A673 (cell line): ENCODE measurements at regions not wholly inside any gene's neighbourhood (a gene's known extent, or its start where the extent isn't known, plus 50 kb on each side); places are given as distances from the start of the nearest gene placed in this dataset.

Source experiments
- BruUV-seq: library from RNA; stranded (reverse); fragments of 400-500 nt; replicated peaks from 2 replicates; lab custom pipeline; 2021; lab: Mats Ljungman, UMichigan
- CTCF ChIA-PET: fragments of 300-600 bp; sonication (Branson Sonifier 250); formaldehyde crosslinking; loops from one replicate; lab custom pipeline; 2022; ENCODE audit warnings: antibody characterized with exemption; lab: Charles Lee
- POLR2A ChIA-PET: fragments of 300-600 bp; sonication (Branson Sonifier 250); formaldehyde crosslinking; loops from one replicate; lab custom pipeline; 2022; ENCODE audit warnings: antibody characterized with exemption; ENCODE audit not compliant: low non-redundant PET; lab: Charles Lee
- DNase-seq: peaks from one replicate; pipeline ENCODE4 v3.0.0-alpha.2; 2015; ENCODE audit warnings: low spot score
- H3K27ac ChIP-seq: fragments of 200-600 bp; sonication (generic); 2 replicates; pipeline ENCODE4 v1.5.1; 2016; ENCODE audit warnings: mixed run types, low read depth, mild to moderate bottlenecking, mixed read lengths, antibody characterized with exemption, low read length; ENCODE audit not compliant: poor library complexity, severe bottlenecking
- H3K27me3 ChIP-seq: fragments of 200-600 bp; sonication (generic); replicated peaks from 2 replicates; pipeline ENCODE4 v1.6.1; 2017; ENCODE audit warnings: mixed run types, low read depth, mild to moderate bottlenecking, mixed read lengths, antibody characterized with exemption, low read length; ENCODE audit not compliant: insufficient read depth, poor library complexity
- H3K36me3 ChIP-seq: fragments of 200-600 bp; sonication (generic); 2 replicates; pipeline ENCODE4 v1.6.1; 2016; ENCODE audit warnings: mixed run types, mild to moderate bottlenecking, mixed read lengths, antibody characterized with exemption, low read length; ENCODE audit not compliant: insufficient read depth, poor library complexity, severe bottlenecking
- H3K4me1 ChIP-seq: fragments of 200-600 bp; sonication (generic); 2 replicates; pipeline ENCODE4 v1.6.1; 2017; ENCODE audit warnings: mixed run types, mild to moderate bottlenecking, mixed read lengths, antibody characterized with exemption, low read length; ENCODE audit not compliant: insufficient read depth, poor library complexity, severe bottlenecking
- H3K4me3 ChIP-seq: fragments of 200-600 bp; sonication (generic); 2 replicates; pipeline ENCODE4 v1.5.1; 2016; ENCODE audit warnings: low read depth, mixed run types, mild to moderate bottlenecking, mixed read lengths, low read length; ENCODE audit not compliant: poor library complexity, severe bottlenecking
- H3K9me3 ChIP-seq: fragments of 200-600 bp; sonication (generic); 2 replicates; pipeline ENCODE4 v1.6.1; 2016; ENCODE audit warnings: mixed run types, low read depth, mild to moderate bottlenecking, mixed read lengths, antibody characterized with exemption, low read length; ENCODE audit not compliant: poor library complexity, severe bottlenecking
- EZH2 ChIP-seq: fragments of 200-600 bp; sonication (generic); IDR thresholded peaks from 2 replicates; pipeline ENCODE4 v1.6.1; 2017; ENCODE audit warnings: borderline replicate concordance, low read depth, mild to moderate bottlenecking, mixed read lengths, antibody characterized with exemption, low read length; ENCODE audit not compliant: poor library complexity, severe bottlenecking
- intact Hi-C: fragments of 100-400 bp; cut with micrococcal nuclease; formaldehyde crosslinking; loops from one replicate; pipeline ENCODE4 v1.10.0; 2022; ENCODE audit not compliant: unreplicated experiment
- TF ChIP-seq, protein P1 (sequence below): fragments of 300-800, 200-600 bp; sonication (generic); conservative IDR thresholded peaks from 2 replicates; pipeline ENCODE4 v1.5.1; 2017; ENCODE audit warnings: low read depth, mild to moderate bottlenecking, antibody characterized with exemption, low read length, moderate library complexity, mixed read lengths

DNA sequence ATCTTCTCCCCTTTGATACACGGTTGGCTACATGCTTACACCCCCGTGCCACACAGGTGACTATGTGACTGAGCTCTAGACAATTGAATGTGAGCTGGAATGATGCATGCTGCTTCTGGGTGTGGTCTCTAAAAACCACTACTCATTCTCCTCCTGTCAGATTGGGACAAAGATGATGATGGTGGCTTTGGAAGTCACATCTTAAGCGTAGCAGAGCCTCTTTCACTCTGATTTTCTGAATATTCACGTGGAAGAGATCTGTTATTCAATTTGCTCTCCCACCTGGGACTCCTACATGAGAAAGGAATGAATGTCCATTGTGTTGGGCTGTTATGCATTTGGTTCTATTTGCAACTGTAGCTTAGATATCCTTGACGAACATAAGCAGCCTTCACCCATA lies 763.6 kb upstream of the EEF2KMT start:
- intact Hi-C loops, result no loop called here
- no peaks in the 10 kb centered on the region for H3K4me1 ChIP-seq
- DNase-seq, result no peak
- no peak overlapping the region for H3K27ac ChIP-seq
- H3K9me3 ChIP-seq, result peaks cover 3% of the 10 kb centered on the region
- CTCF ChIA-PET, result no interaction called here
- no peak overlapping the region for H3K4me3 ChIP-seq
- no peaks in the 10 kb centered on the region for H3K27me3 ChIP-seq
- POLR2A ChIA-PET, result no interaction called here
- BruUV-seq, result no TSS peak
- no peaks in the 10 kb centered on the region for H3K36me3 ChIP-seq
- TF ChIP-seq, protein P1, sequence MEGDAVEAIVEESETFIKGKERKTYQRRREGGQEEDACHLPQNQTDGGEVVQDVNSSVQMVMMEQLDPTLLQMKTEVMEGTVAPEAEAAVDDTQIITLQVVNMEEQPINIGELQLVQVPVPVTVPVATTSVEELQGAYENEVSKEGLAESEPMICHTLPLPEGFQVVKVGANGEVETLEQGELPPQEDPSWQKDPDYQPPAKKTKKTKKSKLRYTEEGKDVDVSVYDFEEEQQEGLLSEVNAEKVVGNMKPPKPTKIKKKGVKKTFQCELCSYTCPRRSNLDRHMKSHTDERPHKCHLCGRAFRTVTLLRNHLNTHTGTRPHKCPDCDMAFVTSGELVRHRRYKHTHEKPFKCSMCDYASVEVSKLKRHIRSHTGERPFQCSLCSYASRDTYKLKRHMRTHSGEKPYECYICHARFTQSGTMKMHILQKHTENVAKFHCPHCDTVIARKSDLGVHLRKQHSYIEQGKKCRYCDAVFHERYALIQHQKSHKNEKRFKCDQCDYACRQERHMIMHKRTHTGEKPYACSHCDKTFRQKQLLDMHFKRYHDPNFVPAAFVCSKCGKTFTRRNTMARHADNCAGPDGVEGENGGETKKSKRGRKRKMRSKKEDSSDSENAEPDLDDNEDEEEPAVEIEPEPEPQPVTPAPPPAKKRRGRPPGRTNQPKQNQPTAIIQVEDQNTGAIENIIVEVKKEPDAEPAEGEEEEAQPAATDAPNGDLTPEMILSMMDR, result no peak
- no peak for TF ChIP-seq EZH2

DNA sequence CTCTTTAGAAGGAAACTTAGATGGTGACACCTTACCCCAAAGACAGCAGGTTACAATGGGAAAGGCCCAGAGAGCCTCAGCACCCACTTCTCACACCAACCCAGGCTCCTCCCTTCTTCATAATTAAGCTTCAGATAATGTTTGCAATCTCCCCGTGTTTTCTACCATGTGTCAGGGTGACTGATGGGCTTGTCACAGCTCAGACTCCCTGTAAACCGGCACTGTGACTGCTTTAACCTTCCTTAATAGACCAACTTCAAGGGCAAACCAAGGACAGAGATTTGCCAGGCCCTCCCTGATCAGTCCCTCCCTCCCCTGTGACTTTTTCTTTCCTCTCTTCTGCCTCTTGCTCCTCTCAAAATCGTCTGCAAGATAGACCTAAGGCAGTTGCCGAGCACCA lies 760.6 kb upstream of the EEF2KMT start:
- no peak for DNase-seq
- ChIA-PET CTCF (no interaction called here), POLR2A (no interaction called here)
- intact Hi-C loops, result no loop called here
- Histone ChIP-seq H3K27me3 (no peaks in the 10 kb centered on the region), H3K9me3 (peaks cover 3% of the 10 kb centered on the region), H3K36me3 (no peaks in the 10 kb centered on the region), H3K27ac (no peak overlapping the region), H3K4me1 (no peaks in the 10 kb centered on the region), H3K4me3 (no peak overlapping the region)
- BruUV-seq, result no TSS peak
- no peak for TF ChIP-seq EZH2
- TF ChIP-seq, protein P1, result no peak

DNA sequence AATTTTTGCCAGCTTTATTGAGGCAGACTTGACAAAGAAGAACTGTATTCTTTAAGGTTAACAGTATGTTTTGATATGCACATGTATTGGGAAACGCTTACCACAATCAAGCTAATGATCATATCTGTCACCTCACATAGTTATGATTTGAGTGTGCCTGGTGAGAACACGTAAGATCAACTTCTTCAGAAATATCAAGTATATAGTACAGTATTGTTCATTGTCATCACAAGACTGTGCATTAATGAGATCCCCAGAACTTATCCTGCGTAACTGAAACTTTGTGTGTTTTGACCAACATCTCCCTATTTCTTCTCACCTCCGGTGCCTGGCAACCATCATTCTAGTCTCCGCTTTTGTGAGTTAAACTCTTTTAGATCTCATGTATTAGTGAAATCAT lies 756.4 kb upstream of the EEF2KMT start:
- H3K4me3 ChIP-seq, result no peak overlapping the region
- no peaks in the 10 kb centered on the region for H3K4me1 ChIP-seq
- no peak for DNase-seq
- ChIA-PET CTCF (no interaction called here), POLR2A (no interaction called here)
- intact Hi-C loops, result no loop called here
- no peak overlapping the region for H3K27ac ChIP-seq
- BruUV-seq, result no TSS peak
- H3K36me3 ChIP-seq, result no peaks in the 10 kb centered on the region
- H3K9me3 ChIP-seq, result no peaks in the 10 kb centered on the region
- no peak for TF ChIP-seq EZH2
- TF ChIP-seq, protein P1, result no peak
- no peaks in the 10 kb centered on the region for H3K27me3 ChIP-seq
